GM18511 (cell line): ENCODE measurements at regions not wholly inside any gene's neighbourhood (a gene's known extent, or its start where the extent isn't known, plus 50 kb on each side); places are given as distances from the start of the nearest gene placed in this dataset.

Experiments
- ATAC-seq: cut with Tn5 transposase; IDR thresholded peaks from one replicate; pipeline ENCODE4 v1.9.1; 2021; ENCODE audit warnings: mild to moderate bottlenecking, moderate library complexity; ENCODE audit not compliant: unreplicated experiment

GRCh38 chr1:103854279-103854678 lies 104.6 kb downstream of the AMY1C start:
- no peak for ATAC-seq

GRCh38 chr1:103859721-103860120 lies 110.0 kb downstream of the AMY1C start:
- ATAC-seq = no peak

GRCh38 chr1:103898576-103899345 lies 149.1 kb downstream of the AMY1C start:
- no peak for ATAC-seq

DNA sequence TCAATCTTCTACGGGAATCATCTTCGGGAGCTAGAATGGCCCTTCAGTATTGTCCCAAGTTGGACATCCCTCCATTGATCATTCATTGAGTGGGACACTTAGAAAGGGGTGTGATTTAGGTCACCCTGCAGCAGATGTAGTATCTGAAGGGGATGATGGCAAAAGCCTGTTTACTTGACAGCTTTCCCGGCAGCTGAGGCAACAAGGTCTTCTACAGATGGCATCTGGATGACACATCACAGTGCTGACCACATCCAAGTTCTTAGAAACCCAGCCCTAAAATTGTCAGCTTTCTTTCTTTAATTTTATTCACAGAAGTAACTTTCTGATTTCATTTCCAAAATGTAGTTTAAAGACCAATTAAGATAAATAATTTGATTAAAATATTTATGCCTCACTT lies 150.3 kb downstream of the AMY1C start:
- no peak for ATAC-seq

- no peak for ATAC-seq
These were observed 151.4 kb downstream of the AMY1C start for GRCh38 chr1:103901072-103901471.

DNA sequence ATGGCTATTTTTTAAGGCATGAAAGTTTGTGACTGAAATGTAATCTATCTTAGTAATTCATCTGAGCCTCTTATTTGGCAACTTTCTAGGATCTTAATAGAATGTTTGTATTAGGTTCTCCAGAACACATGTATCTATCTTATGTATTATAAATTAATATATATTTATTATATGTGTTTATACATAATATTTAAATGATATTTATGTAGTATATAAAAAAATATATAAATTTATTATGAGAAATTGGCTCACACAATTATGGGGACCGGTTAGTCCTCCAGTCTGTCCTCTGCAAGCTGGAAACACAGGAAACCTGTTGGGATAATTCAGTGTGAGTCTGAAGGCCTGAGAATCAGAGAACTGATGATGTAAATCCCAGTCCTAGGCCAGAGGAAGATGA lies 155.7 kb downstream of the AMY1C start:
- ATAC-seq = no peak

- ATAC-seq = no peak
These were observed 161.8 kb downstream of the AMY1C start for GRCh38 chr1:103911450-103911849.

- ATAC-seq = no peak
These were observed 168.1 kb downstream of the AMY1C start for GRCh38 chr1:103917795-103918194.

DNA sequence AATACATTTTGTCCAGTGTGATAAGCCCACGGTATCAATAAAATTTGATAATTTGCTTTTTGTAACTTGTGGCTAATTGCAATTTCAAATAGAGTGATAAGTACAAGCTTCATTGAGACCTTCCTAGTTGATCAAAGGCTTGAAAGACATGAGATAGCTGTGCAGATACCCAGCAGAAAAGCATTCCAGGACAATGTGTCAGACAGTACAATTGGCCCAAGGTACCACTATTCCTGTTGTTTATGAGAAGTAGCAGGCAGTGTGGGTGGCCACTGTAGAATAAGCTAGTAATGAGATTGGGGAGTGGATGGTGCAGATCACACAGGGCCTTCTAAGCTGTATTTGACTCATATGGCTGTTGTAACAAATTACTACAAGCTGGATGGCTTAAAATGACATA lies 182.2 kb downstream of the AMY1C start:
- no peak for ATAC-seq

DNA sequence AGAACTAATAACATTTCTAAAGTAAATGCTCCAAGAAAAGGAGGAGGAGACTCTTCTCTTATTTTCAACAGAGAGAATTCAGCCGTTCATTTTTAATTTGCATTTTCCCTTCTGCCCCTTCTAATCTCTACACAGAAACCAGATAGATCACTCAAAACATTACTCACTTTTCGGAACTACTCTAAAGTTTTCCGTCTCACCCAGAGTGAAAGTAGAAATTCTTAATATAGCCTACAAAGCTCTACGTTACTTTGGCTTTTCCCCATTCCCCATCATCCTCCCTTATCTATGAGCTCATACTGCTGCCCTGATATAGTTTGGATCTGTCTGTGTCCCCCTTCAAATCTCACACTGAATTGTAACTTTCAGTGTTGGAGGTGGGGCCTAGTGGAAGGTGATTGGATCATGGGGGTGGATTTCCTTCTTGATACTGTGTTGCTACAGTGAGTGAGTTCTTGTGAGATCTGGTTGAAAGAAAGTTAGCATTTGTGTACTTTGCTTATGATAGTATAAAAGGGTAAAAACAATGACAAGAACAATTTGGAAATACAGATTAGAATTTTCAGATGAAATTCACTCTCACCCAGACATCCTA lies 188.2 kb downstream of the AMY1C start:
- peak; percentile 93 for ATAC-seq

DNA sequence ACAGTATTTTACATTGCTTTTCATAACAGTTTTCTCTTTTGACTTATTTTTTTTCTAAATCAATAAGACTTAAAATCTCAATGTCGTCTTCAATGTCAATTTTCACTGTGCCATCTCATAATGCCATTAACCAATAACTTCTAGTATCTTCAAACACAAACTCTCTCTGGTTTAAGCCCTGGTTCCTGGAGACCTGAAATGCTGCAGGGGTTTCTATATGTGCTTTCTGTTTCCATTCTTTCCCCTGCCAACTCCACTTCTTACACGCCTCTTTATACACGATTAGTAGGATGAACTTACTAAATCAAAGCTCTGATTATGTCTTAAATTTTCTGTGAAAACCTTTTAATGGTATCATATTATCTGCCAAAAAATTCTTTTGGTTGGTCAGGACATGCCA lies 191.4 kb downstream of the AMY1C start:
- ATAC-seq = no peak

- ATAC-seq = no peak
These were observed 192.3 kb downstream of the AMY1C start for GRCh38 chr1:103942029-103942428.

- no peak for ATAC-seq
These were observed 196.1 kb downstream of the AMY1C start for GRCh38 chr1:103945774-103946173.

GRCh38 chr1:103948526-103948925 lies 198.8 kb downstream of the AMY1C start:
- no peak for ATAC-seq

DNA sequence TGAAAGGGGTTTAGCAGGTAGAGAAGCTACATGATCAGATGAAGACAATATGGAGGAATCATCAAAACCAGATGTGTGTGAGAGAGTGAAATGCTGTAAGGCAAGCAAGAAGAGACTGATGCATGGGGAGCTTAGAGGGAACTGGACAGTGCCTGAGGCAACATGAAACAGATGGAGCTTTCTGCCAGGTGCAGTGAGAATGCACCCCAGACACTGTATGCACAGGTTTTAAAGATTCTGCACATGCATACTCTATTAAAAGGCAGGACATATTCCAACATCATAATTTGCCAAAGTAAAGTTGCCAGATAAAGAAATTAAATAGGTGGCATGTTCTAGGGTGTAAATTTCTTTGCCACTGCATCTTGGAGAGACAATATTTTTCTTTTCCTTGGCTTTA lies 200.1 kb downstream of the AMY1C start:
- no peak for ATAC-seq

DNA sequence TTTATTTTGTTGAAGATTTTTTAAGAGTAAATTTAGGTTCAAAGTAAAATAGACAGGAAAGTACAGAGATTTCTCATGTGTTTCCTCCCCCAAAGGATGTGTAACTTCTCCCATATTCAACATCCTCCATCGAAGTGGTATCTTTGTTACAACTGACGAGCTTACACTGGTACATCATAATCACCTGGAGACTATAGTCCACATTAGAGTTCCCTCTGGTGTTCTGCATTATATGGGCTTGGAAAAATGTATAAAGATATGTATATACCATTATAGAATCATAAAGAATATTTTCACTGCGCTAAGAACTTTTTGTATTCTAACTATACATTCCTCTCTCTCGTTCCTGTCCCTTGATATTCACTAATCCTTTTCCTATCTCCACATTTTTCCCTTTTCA lies 203.7 kb downstream of the AMY1C start:
- ATAC-seq = no peak

DNA sequence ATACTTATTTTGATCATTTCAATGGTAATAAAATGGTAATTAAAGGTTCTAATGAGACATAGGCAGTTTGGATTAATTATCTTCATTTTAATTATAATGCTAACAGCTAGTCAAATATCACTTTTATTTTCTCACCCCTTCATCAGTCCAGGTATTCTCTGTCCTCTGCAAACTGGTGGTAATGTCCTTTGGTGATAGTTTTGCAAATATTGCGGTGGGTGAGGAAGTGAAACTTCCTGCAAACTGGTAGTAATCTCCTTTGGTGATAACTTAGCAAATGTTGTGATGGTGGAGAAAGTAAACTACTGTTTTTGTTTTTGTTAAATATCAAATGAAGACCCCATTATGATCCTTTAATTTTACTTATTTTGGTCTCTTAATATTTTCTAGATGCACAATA lies 209.0 kb downstream of the AMY1C start:
- peak; percentile 83 for ATAC-seq

- ATAC-seq = no peak
These were observed 209.9 kb downstream of the AMY1C start for GRCh38 chr1:103959565-103959964.

- no peak for ATAC-seq
These were observed 210.3 kb downstream of the AMY1C start for GRCh38 chr1:103960045-103960444.

DNA sequence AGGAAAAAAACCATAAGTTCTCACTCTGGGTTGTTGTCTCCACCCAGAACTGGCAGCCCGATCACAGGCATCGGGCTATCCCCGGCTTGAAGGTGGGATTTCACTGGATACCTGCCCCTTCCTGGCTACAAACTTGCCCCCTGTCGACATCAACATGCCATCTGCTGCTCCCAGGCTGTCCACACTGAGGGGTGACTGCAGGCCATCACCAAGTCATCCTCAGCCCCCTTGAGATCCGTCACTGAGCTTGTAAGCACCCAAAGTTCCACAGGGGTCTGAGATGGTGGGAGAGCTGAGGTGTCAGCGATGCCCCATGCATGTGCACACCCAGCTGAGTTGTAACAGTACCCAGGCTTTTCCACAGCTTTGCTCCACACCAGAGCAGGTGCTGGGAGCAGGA lies 211.0 kb downstream of the AMY1C start:
- no peak for ATAC-seq

DNA sequence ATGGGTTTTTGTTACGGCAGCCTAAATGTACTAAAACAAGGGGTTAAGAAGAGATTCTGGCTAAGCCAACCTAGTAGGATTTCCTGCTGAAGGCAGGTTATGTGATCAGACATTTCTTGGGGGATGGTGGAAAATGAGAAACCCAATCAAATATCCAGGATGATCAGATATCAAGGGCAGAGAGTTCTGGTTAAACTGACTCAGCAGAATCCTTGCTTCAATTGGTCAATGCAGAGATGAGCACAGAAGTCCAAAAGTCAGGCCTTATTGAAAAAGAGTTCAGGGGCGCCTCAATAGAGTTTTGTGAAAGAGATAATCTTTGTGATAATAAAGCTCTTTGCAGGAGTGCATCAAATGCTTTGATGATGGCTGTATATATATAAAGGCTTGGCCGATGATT lies 237.1 kb downstream of the AMY1C start:
- no peak for ATAC-seq

DNA sequence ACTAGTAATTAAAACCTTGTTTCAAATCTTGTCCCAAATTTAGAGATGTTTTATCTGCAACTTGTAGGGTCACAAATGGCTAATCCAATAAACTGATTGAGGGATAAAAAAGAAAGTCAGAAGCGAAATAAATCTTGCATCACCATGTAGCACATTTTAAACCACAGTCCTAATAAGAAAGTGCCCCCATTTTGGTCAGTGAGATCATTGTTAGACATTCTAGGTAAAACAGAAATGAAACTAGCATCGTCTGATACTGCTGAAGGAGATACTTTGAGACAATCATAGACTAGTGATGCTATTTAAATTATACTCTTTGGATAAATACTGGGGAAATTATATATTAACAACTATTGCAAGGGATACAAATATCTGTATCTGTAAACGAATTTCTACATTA lies 247.9 kb downstream of the AMY1C start:
- ATAC-seq = no peak
